H1 (cell line): ENCODE measurements at regions not wholly inside any gene's neighbourhood (a gene's known extent, or its start where the extent isn't known, plus 50 kb on each side); places are given as distances from the start of the nearest gene placed in this dataset.

Source experiments
- CTCF ChIA-PET: fragments of 300-600 bp; sonication (Branson Sonifier 250); formaldehyde crosslinking; loops from one replicate; lab custom pipeline; 2021; ENCODE audit not compliant: partially characterized antibody; lab: Charles Lee
- POLR2A ChIA-PET: fragments of 300-600 bp; sonication (Branson Sonifier 250); formaldehyde crosslinking; loops from one replicate; lab custom pipeline; 2021; ENCODE audit warnings: inconsistent platforms; ENCODE audit not compliant: partially characterized antibody; lab: Charles Lee
- DNase-seq, 2 experiments: peaks; one replicate each; pipeline versions ENCODE4 v3.0.0 to v3.0.0-alpha.2; 2010 to 2022; ENCODE audit warnings: low spot score in 2 of 2, low read depth in 1 of 2, mixed read lengths in 1 of 2
- FAIRE-seq: peaks from 2 replicates; lab custom pipeline; 2011; peaks lifted over from hg19 to GRCh38; lab: Jason Lieb, UNC
- H2AFZ ChIP-seq: 2 replicates; pipeline ENCODE4 v1.8.1; 2012; ENCODE audit warnings: low read length, inconsistent platforms
- H2AK5ac ChIP-seq: 2 replicates; pipeline ENCODE4 v1.6.1; 2013; ENCODE audit warnings: low read depth, low read length
- H2BK120ac ChIP-seq: replicated peaks from 2 replicates; pipeline ENCODE3; 2013; ENCODE audit warnings: low read depth, low read length, inconsistent platforms
- H2BK12ac ChIP-seq: 2 replicates; pipeline ENCODE4 v1.6.1; 2013; ENCODE audit warnings: low read depth, low read length
- H2BK15ac ChIP-seq: 2 replicates; pipeline ENCODE4 v1.6.1; 2013; ENCODE audit warnings: low read length
- H2BK20ac ChIP-seq: 2 replicates; pipeline ENCODE4 v1.6.1; 2013; ENCODE audit warnings: low read length
- H2BK5ac ChIP-seq: 2 replicates; pipeline ENCODE4 v1.6.1; 2013; ENCODE audit warnings: low read depth, low read length
- H3K14ac ChIP-seq: 2 replicates; pipeline ENCODE4 v1.6.1; 2013; ENCODE audit warnings: inconsistent platforms; ENCODE audit not compliant: insufficient read length
- H3K18ac ChIP-seq: 2 replicates; pipeline ENCODE4 v1.6.1; 2013; ENCODE audit warnings: low read length; ENCODE audit errors: extremely low read depth
- H3K23ac ChIP-seq: 2 replicates; pipeline ENCODE4 v1.6.1; 2013; ENCODE audit warnings: inconsistent platforms; ENCODE audit not compliant: insufficient read length
- H3K23me2 ChIP-seq: 2 replicates; pipeline ENCODE4 v1.6.1; 2013; ENCODE audit warnings: low read depth, low read length
- H3K27ac ChIP-seq: 2 replicates; pipeline ENCODE4 v1.6.1; 2011; ENCODE audit warnings: low read depth, low read length, inconsistent platforms
- H3K27me3 ChIP-seq, 4 experiments: replicated peaks in 1 of 4; 1 replicate in 1 of 4; 2 replicates in 3 of 4; pipeline versions ENCODE4 v1.6.1 to v1.8.1; 2011 to 2013; ENCODE audit warnings: low read length in 3 of 4, mild to moderate bottlenecking in 3 of 4, inconsistent platforms in 2 of 4, mixed read lengths in 2 of 4, moderate library complexity in 1 of 4; ENCODE audit not compliant: control insufficient read depth in 3 of 4, insufficient read depth in 3 of 4; ENCODE audit errors: extremely low read depth in 1 of 4
- H3K36me3 ChIP-seq, 4 experiments: 2 replicates each; pipeline versions ENCODE4 v1.6.1 to v1.8.1; 2011 to 2013; ENCODE audit warnings: mild to moderate bottlenecking in 4 of 4, low read length in 3 of 4, moderate library complexity in 2 of 4, control low read depth in 1 of 4, inconsistent platforms in 1 of 4; ENCODE audit not compliant: insufficient read depth in 4 of 4, control insufficient read depth in 2 of 4
- H3K4ac ChIP-seq: replicated peaks from 2 replicates; pipeline ENCODE3; 2013; ENCODE audit warnings: low read length, low read depth, mixed read lengths, inconsistent platforms; ENCODE audit not compliant: insufficient read length
- H3K4me1 ChIP-seq, 4 experiments: replicated peaks in 1 of 4; 1 replicate in 1 of 4; 2 replicates in 3 of 4; pipeline versions ENCODE4 v1.6.1 to v1.8.1; 2011 to 2013; ENCODE audit warnings: low read length in 3 of 4, inconsistent platforms in 2 of 4, mixed read lengths in 1 of 4; ENCODE audit not compliant: insufficient read depth in 4 of 4, control insufficient read depth in 3 of 4
- H3K4me2 ChIP-seq, 2 experiments: 2 replicates each; pipeline versions ENCODE4 v1.6.1 to v1.8.1; 2011 to 2013; ENCODE audit warnings: low read depth in 2 of 2, low read length in 2 of 2, control low read depth in 1 of 2, inconsistent platforms in 1 of 2, mild to moderate bottlenecking in 1 of 2; ENCODE audit not compliant: insufficient read depth in 1 of 2
- H3K4me3 ChIP-seq, 4 experiments: fragments of 200-600, 300-600 bp in 1 of 4; sonication (generic), shearing (Covaris generic), sonication (Bioruptor Twin) in 1 of 4; 2 replicates each; pipeline versions ENCODE4 v1.5.1 to v1.8.1; 2011 to 2016; ENCODE audit warnings: low read length in 4 of 4, low read depth in 3 of 4, control low read depth in 2 of 4, inconsistent platforms in 2 of 4, mild to moderate bottlenecking in 2 of 4, mixed read lengths in 1 of 4, moderate library complexity in 1 of 4; ENCODE audit not compliant: insufficient read depth in 2 of 4; ENCODE audit errors: extremely low read depth in 1 of 4
- H3K56ac ChIP-seq: replicated peaks from 2 replicates; pipeline ENCODE3; 2013; ENCODE audit warnings: low read depth, mild to moderate bottlenecking, mixed read lengths, low read length, inconsistent platforms; ENCODE audit not compliant: insufficient read length
- H3K79me1 ChIP-seq: 2 replicates; pipeline ENCODE4 v1.6.1; 2013; ENCODE audit warnings: low read depth, low read length, control low read depth
- H3K79me2 ChIP-seq, 2 experiments: 2 replicates each; pipeline versions ENCODE4 v1.6.1 to v1.8.1; 2012 to 2013; ENCODE audit warnings: low read length in 2 of 2, mild to moderate bottlenecking in 2 of 2, inconsistent platforms in 1 of 2; ENCODE audit not compliant: insufficient read depth in 2 of 2, control insufficient read depth in 1 of 2
- H3K9ac ChIP-seq, 4 experiments: replicated peaks in 1 of 4; 1 replicate in 1 of 4; 2 replicates in 3 of 4; pipeline versions ENCODE4 v1.6.1 to v1.8.1; 2011 to 2013; ENCODE audit warnings: low read depth in 3 of 4, low read length in 3 of 4, control low read depth in 2 of 4, mild to moderate bottlenecking in 2 of 4, moderate library complexity in 2 of 4, inconsistent platforms in 1 of 4; ENCODE audit errors: extremely low read depth in 1 of 4
- H3K9me3 ChIP-seq, 2 experiments: 2 replicates each; pipeline versions ENCODE4 v1.6.1 to v1.8.1; 2012 to 2013; ENCODE audit warnings: mild to moderate bottlenecking in 2 of 2, moderate library complexity in 2 of 2, control low read depth in 1 of 2, inconsistent platforms in 1 of 2, low read depth in 1 of 2, low read length in 1 of 2, mixed read lengths in 1 of 2; ENCODE audit not compliant: insufficient read depth in 2 of 2
- H4K20me1 ChIP-seq, 2 experiments: replicated peaks in 1 of 2; 2 replicates each; pipeline versions ENCODE3 to v1.8.1; 2011 to 2013; ENCODE audit warnings: inconsistent platforms in 2 of 2, low read length in 2 of 2, mild to moderate bottlenecking in 1 of 2; ENCODE audit not compliant: insufficient read depth in 2 of 2, control insufficient read depth in 1 of 2
- H4K5ac ChIP-seq: 2 replicates; pipeline ENCODE4 v1.6.1; 2013; ENCODE audit warnings: low read length, low read depth, mixed read lengths, inconsistent platforms; ENCODE audit not compliant: insufficient read length
- H4K8ac ChIP-seq: 2 replicates; pipeline ENCODE4 v1.8.0; 2013; ENCODE audit warnings: mild to moderate bottlenecking, moderate library complexity, low read length, inconsistent platforms; ENCODE audit not compliant: insufficient read depth; ENCODE audit errors: extremely low read depth
- H4K91ac ChIP-seq: replicated peaks from 2 replicates; pipeline ENCODE3; 2013; ENCODE audit warnings: low read length, mixed read lengths, inconsistent platforms; ENCODE audit not compliant: insufficient read length
- CHD1 ChIP-seq: IDR thresholded peaks from 2 replicates; pipeline ENCODE4 v1.6.1; 2012; ENCODE audit warnings: low read depth, low read length, improper control_type of control experiment
- CTBP2 ChIP-seq: IDR thresholded peaks from 2 replicates; pipeline ENCODE4 v1.7.0; 2011; ENCODE audit warnings: borderline replicate concordance, mild to moderate bottlenecking, moderate library complexity, mixed read lengths, low read length; ENCODE audit not compliant: insufficient read depth, insufficient read length
- EZH2 ChIP-seq: fragments of 200-600 bp; sonication (generic); IDR thresholded peaks from 2 replicates; pipeline ENCODE4 v1.7.1; 2012; ENCODE audit warnings: low read depth, mild to moderate bottlenecking, moderate library complexity, low read length, inconsistent platforms; ENCODE audit not compliant: severe bottlenecking
- KDM4A ChIP-seq: IDR thresholded peaks from one replicate; pipeline ENCODE4 v1.7.1; 2012; ENCODE audit warnings: low read depth, mild to moderate bottlenecking, moderate library complexity, low read length, inconsistent platforms; ENCODE audit not compliant: severe bottlenecking
- SIRT6 ChIP-seq: IDR thresholded peaks from one replicate; pipeline ENCODE4 v1.7.1; 2012; ENCODE audit warnings: low read length, inconsistent platforms
- SUZ12 ChIP-seq: fragments of 200-600 bp; sonication (generic); IDR thresholded peaks from 2 replicates; pipeline ENCODE4 v1.6.1; 2012; ENCODE audit warnings: mild to moderate bottlenecking, inconsistent platforms, low read length, moderate library complexity, mixed read lengths
- WGBS, 2 experiments: shearing (Covaris generic) in 1 of 2; methylation state at CpG; one replicate each; pipeline versions ENCODE4 v1.1.6 to v1.1.7; 2013 to 2015; ENCODE audit warnings: low lambda C conversion rate in 2 of 2, mixed read lengths in 2 of 2, inconsistent platforms in 1 of 2, low coverage in 1 of 2, missing lambda C conversion rate in 1 of 2; ENCODE audit not compliant: insufficient replicate concordance in 2 of 2, insufficient coverage in 1 of 2, insufficient read length in 1 of 2; ENCODE audit errors: extremely low coverage in 1 of 2, missing lambda C conversion rate in 1 of 2; 5-methylcytosine and 5-hydroxymethylcytosine counted together

DNA sequence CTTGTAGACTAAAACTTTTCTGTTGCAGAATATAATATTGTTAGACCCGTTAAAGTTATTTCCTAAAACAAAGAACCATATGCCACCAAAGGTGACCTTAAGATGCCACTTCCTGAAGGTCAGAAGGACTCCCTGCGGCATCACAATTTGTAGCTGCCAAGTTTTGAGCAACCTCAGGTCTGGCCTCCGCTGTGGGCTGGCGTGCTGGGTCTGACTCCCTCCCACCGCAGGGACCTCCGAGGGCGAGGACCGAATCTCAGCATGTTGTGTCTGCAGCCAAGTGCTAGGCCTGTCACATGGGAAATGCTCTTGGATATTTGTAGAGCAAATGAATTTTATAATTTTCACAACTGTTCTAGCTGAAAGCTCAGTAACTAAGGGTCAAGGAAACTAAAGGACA lies 285.9 kb downstream of the NDUFA10 start:
- Histone ChIP-seq H3K14ac (no peak overlapping the region), H3K4me1 (no peaks in the 10 kb centered on the region), H2BK120ac (no peak overlapping the region)
- POLR2A ChIA-PET = no interaction called here
- no peak for TF ChIP-seq CHD1
- TF ChIP-seq CTBP2 = no peak
- TF ChIP-seq KDM4A = no peak
- no peak for TF ChIP-seq SUZ12
- no peak for TF ChIP-seq EZH2
- no peak for TF ChIP-seq SIRT6
- TF ChIP-seq, all 59 proteins: peak for 0
- Histone ChIP-seq H2AFZ (no peak overlapping the region), H4K20me1 (peaks cover 0 to 2% of the 10 kb centered on the region in 2 experiments), H2BK12ac (no peak overlapping the region), H2BK5ac (no peak overlapping the region), H3K9ac (no peak overlapping the region), H3K4me3 (no peak overlapping the region), H3K56ac (no peak overlapping the region), H3K27me3 (no peaks in the 10 kb centered on the region), H3K36me3 (no peaks in the 10 kb centered on the region), H2AK5ac (no peak overlapping the region), H3K27ac (no peak overlapping the region), H3K4ac (no peak overlapping the region), H3K9me3 (no peaks in the 10 kb centered on the region), H2BK20ac (no peak overlapping the region), H3K4me2 (no peak overlapping the region; a peak in 1 of 4 replicates), H3K23me2 (peaks cover 3% of the 10 kb centered on the region; the same call in 1 of the 2 replicates), H4K8ac (no peak overlapping the region), H3K79me2 (no peaks in the 10 kb centered on the region), H3K23ac (no peak overlapping the region), H4K91ac (no peak overlapping the region), H3K18ac (no peak overlapping the region), H3K79me1 (no peaks in the 10 kb centered on the region), H2BK15ac (no peak overlapping the region), H4K5ac (no peak overlapping the region)
- 82% methylated on average over 8 of the region's 8 CpGs; no CpG with 5 or more reads in 1 of the 2 experiments for WGBS, 2 experiments
- peak; percentile 42 for FAIRE-seq
- no peak for DNase-seq
- CTCF ChIA-PET = no interaction called here
